ENCODE measurements at regions not wholly inside any gene's neighbourhood (a gene's known extent, or its start where the extent isn't known, plus 50 kb on each side); places are given as distances from the start of the nearest gene placed in this dataset.

DNA sequence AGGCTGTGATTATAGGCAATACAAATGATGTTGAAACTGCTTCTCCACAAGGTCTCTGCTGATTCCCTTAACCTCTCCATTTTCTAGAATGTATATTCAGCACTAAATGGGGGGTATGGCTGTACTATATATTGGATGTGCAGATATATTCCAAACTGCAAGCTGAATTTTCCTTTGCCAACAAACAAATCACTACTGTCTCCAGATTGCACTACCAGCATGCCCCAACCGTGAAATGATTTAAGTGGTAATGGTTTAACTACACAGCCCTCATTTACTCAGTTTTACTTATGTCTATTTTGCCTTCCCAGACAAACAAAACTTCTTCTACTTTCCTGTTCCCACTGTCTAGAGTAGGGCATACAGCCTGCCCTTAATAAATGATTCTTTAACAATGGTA is 112.7 kb upstream of the GAREM1 start:
- DNase-seq (no peak), ATAC-seq (no peak)
- intact Hi-C loops (cut with micrococcal nuclease) = no loop called here
- no peaks in the 10 kb centered on the region for H3K9me3 Mint-ChIP-seq
- CTCF ChIA-PET = no interaction called here
- H3K27ac Mint-ChIP-seq = no peak overlapping the region
- no peak overlapping the region for H3K4me3 Mint-ChIP-seq
- no peaks in the 10 kb centered on the region for H3K36me3 Mint-ChIP-seq (ENCODE audit: low read depth)
- no peaks in the 10 kb centered on the region for H3K4me1 Mint-ChIP-seq (ENCODE audit: low read depth)
- TF ChIP-seq, protein P1, sequence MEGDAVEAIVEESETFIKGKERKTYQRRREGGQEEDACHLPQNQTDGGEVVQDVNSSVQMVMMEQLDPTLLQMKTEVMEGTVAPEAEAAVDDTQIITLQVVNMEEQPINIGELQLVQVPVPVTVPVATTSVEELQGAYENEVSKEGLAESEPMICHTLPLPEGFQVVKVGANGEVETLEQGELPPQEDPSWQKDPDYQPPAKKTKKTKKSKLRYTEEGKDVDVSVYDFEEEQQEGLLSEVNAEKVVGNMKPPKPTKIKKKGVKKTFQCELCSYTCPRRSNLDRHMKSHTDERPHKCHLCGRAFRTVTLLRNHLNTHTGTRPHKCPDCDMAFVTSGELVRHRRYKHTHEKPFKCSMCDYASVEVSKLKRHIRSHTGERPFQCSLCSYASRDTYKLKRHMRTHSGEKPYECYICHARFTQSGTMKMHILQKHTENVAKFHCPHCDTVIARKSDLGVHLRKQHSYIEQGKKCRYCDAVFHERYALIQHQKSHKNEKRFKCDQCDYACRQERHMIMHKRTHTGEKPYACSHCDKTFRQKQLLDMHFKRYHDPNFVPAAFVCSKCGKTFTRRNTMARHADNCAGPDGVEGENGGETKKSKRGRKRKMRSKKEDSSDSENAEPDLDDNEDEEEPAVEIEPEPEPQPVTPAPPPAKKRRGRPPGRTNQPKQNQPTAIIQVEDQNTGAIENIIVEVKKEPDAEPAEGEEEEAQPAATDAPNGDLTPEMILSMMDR (IDR thresholded peaks at IDR 0.05) = no peak
- POLR2A ChIA-PET = no interaction called here
- peaks cover 4% of the 10 kb centered on the region for H3K27me3 Mint-ChIP-seq

DNA sequence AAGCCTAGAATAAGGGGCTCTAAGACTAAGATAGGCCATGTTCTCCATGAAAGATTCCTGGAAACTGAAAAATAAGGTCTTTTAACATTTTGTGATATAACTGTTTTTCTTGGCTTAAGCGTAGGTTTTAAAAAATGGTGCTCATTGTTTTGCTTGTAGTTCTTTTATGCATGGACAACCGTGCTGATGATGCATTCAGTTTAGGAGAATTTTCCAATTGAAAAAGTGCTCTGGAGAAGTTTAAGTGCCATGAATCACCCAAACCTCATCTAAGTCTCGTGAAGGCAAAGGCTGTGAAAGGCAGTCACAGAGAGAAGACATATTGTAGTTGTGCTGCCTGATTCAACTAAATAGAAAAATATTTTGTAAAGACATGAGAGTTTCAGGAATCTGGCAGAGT is 111.8 kb upstream of the GAREM1 start:
- ATAC-seq = no peak
- intact Hi-C loops (cut with micrococcal nuclease) = no loop called here
- H3K27ac Mint-ChIP-seq = no peak overlapping the region
- H3K4me1 Mint-ChIP-seq (ENCODE audit: low read depth) = no peaks in the 10 kb centered on the region
- TF ChIP-seq, protein P1 (IDR thresholded peaks at IDR 0.05) = no peak
- no peaks in the 10 kb centered on the region for H3K36me3 Mint-ChIP-seq (ENCODE audit: low read depth)
- H3K4me3 Mint-ChIP-seq = no peak overlapping the region
- peaks cover 4% of the 10 kb centered on the region for H3K27me3 Mint-ChIP-seq
- H3K9me3 Mint-ChIP-seq = no peaks in the 10 kb centered on the region
- POLR2A ChIA-PET = no interaction called here
- no peak for DNase-seq
- CTCF ChIA-PET = no interaction called here

DNA sequence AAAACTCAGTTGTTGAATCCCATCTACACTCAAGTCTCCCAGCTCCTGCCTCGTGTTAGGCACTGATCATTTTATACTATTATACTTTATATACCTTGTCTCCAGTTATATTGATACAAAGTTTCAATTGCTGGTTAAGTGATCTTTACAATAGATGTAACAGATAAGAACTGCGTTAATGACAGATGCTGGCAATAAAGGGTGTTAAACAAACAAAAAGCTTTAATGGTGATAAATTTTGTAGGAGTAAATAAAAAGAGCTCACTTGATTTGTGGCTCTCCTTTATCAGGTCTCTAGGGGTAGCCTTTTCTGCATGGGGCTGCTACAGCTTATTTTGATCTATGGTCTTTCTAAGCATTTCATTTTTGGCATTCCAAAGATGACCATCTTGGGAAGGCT is 106.9 kb upstream of the GAREM1 start:
- Mint-ChIP-seq H3K4me1 (ENCODE audit: low read depth) (no peaks in the 10 kb centered on the region), H3K36me3 (ENCODE audit: low read depth) (no peaks in the 10 kb centered on the region), H3K27ac (no peak overlapping the region), H3K27me3 (peaks cover 7% of the 10 kb centered on the region), H3K4me3 (no peak overlapping the region), H3K9me3 (no peaks in the 10 kb centered on the region)
- ATAC-seq (no peak), DNase-seq (no peak)
- ChIA-PET CTCF (no interaction called here), POLR2A (no interaction called here)
- intact Hi-C loops (cut with micrococcal nuclease) = no loop called here
- TF ChIP-seq, protein P1 (IDR thresholded peaks at IDR 0.05) = no peak

DNA sequence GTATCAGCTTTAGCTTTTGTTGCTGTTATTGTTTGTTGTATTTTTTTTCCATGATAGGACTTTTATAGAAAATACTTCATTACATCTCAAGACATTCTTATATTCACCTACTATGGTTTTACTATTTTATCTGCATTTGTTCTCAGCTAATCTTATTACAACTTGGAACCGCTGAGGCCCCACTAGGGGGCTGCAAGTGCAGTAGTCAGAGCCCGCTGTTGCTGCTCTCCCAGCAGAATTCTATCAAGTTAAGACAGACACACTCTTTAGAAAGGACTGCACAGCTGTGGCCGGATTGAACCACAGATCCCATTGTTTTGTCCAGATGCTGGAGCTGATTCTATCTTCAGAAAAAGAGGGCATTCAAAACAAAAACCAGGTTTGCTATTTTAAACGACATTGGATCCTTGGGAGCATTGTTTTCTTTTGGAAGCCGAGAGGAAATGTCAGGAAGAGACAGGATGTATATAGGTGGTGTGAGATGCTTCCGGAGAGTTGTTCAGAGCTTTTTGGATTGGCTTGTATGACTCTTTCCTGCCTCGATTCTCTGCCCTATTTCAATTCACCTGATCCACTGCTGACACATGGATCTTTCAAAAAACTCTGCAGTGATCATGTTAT is 105.7 kb upstream of the GAREM1 start:
- no peak overlapping the region for H3K27ac Mint-ChIP-seq
- TF ChIP-seq, protein P1 (IDR thresholded peaks at IDR 0.05) = no peak
- DNase-seq (peak; percentile 3), ATAC-seq (no peak)
- intact Hi-C loops (cut with micrococcal nuclease) = no loop called here
- H3K4me1 Mint-ChIP-seq (ENCODE audit: low read depth) = no peaks in the 10 kb centered on the region
- no peaks in the 10 kb centered on the region for H3K9me3 Mint-ChIP-seq
- H3K36me3 Mint-ChIP-seq (ENCODE audit: low read depth) = no peaks in the 10 kb centered on the region
- POLR2A ChIA-PET = no interaction called here
- peaks cover 7% of the 10 kb centered on the region for H3K27me3 Mint-ChIP-seq
- H3K4me3 Mint-ChIP-seq = no peak overlapping the region
- CTCF ChIA-PET = interaction anchor here (1.3 kb wide), 1 partner anchor 14 kb away, joined by 3 read pairs; no protein-coding TSS in a partner anchor

DNA sequence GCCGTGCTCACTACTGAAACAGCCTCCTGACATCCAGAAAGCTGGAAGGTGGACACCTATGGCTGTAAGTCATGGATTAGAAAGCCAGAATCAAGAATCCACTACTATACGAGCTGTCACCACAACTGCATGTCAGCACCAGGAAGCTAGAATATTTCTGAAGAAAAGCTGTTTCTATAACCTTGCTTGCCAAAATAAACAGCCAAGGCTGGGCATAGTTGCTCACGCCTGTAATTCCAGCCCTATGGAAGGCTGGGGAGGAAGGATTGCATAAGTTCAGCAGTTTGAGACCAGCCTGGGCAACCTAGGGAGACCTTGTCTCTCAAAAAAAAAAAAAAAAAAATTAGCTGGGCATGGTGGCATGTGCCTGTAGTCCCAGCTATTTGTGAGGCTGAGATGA is 96.3 kb upstream of the GAREM1 start:
- ATAC-seq (no peak), DNase-seq (no peak)
- Mint-ChIP-seq H3K4me3 (no peak overlapping the region), H3K9me3 (no peaks in the 10 kb centered on the region), H3K4me1 (ENCODE audit: low read depth) (no peaks in the 10 kb centered on the region), H3K27ac (no peak overlapping the region), H3K27me3 (peaks cover 3% of the 10 kb centered on the region), H3K36me3 (ENCODE audit: low read depth) (no peaks in the 10 kb centered on the region)
- CTCF ChIA-PET = interaction anchor here (1.2 kb wide), 1 partner anchor 18 kb away, joined by 3 read pairs; no protein-coding TSS in a partner anchor
- POLR2A ChIA-PET = no interaction called here
- TF ChIP-seq, protein P1 (IDR thresholded peaks at IDR 0.05) = no peak
- intact Hi-C loops (cut with micrococcal nuclease) = no loop called here
